Neuronal stem cell (in vitro differentiated cells): ENCODE measurements at regions not wholly inside any gene's neighbourhood (a gene's known extent, or its start where the extent isn't known, plus 50 kb on each side); places are given as distances from the start of the nearest gene placed in this dataset.

ENCODE experiments used
- DNase-seq: peaks from one replicate; pipeline ENCODE4 v3.0.0-alpha.2; 2013; ENCODE audit warnings: low spot score
- H2AFZ ChIP-seq: one replicate; pipeline ENCODE4 v1.6.1; 2013; ENCODE audit warnings: mild to moderate bottlenecking, low read length, inconsistent platforms
- H2AK5ac ChIP-seq: 2 replicates; pipeline ENCODE4 v1.6.1; 2013; ENCODE audit warnings: low read depth, mild to moderate bottlenecking, inconsistent platforms, low read length, moderate library complexity, mixed read lengths
- H2BK120ac ChIP-seq: 2 replicates; pipeline ENCODE4 v1.6.1; 2013; ENCODE audit warnings: low read depth, mild to moderate bottlenecking, inconsistent platforms, low read length, moderate library complexity, mixed read lengths
- H2BK12ac ChIP-seq: one replicate; pipeline ENCODE4 v1.6.1; 2013; ENCODE audit warnings: low read length, inconsistent platforms
- H2BK15ac ChIP-seq: 2 replicates; pipeline ENCODE4 v1.6.1; 2013; ENCODE audit warnings: mild to moderate bottlenecking, low read length, inconsistent platforms, mixed read lengths
- H2BK5ac ChIP-seq: one replicate; pipeline ENCODE4 v1.6.1; 2013; ENCODE audit warnings: inconsistent platforms, mild to moderate bottlenecking, low read length, moderate library complexity
- H3K14ac ChIP-seq: one replicate; pipeline ENCODE4 v1.6.1; 2013; ENCODE audit warnings: low read length, inconsistent platforms
- H3K18ac ChIP-seq: 2 replicates; pipeline ENCODE4 v1.6.1; 2013; ENCODE audit warnings: low read length, inconsistent platforms
- H3K23ac ChIP-seq: 2 replicates; pipeline ENCODE4 v1.6.1; 2013; ENCODE audit warnings: low read depth, mild to moderate bottlenecking, mixed read lengths, low read length, inconsistent platforms; ENCODE audit not compliant: poor library complexity
- H3K27ac ChIP-seq: replicated peaks from 3 replicates; pipeline ENCODE4 v1.5.1; 2013; ENCODE audit warnings: low read length, inconsistent platforms
- H3K27me3 ChIP-seq, 3 experiments: 2 replicates each; pipeline ENCODE4 v1.6.1; 2013; ENCODE audit warnings: low read length in 3 of 3, mild to moderate bottlenecking in 2 of 3, inconsistent platforms in 1 of 3, low read depth in 1 of 3, mixed read lengths in 1 of 3, moderate library complexity in 1 of 3; ENCODE audit not compliant: control insufficient read depth in 3 of 3, insufficient read depth in 3 of 3
- H3K36me3 ChIP-seq, 2 donors: replicated peaks in 1 of 2; 2 replicates each; pipeline ENCODE4 v1.6.1; 2013; ENCODE audit warnings: low read length in 2 of 2; ENCODE audit not compliant: control insufficient read depth in 2 of 2, insufficient read depth in 2 of 2
- H3K4ac ChIP-seq: 2 replicates; pipeline ENCODE4 v1.6.1; 2013; ENCODE audit warnings: inconsistent platforms, mild to moderate bottlenecking, low read length, moderate library complexity
- H3K4me1 ChIP-seq, 2 donors: 1 replicate in 1 of 2; 2 replicates in 1 of 2; pipeline ENCODE4 v1.6.1; 2013; ENCODE audit warnings: low read length in 2 of 2, low read depth in 1 of 2; ENCODE audit not compliant: control insufficient read depth in 2 of 2, insufficient read depth in 1 of 2
- H3K4me2 ChIP-seq: one replicate; pipeline ENCODE4 v1.6.1; 2013; ENCODE audit warnings: mild to moderate bottlenecking, low read length, inconsistent platforms; ENCODE audit not compliant: insufficient read depth, poor library complexity, severe bottlenecking
- H3K4me3 ChIP-seq, 2 donors: 2 replicates each; pipeline ENCODE4 v1.5.1; 2013; ENCODE audit warnings: low read length in 2 of 2, mild to moderate bottlenecking in 2 of 2, inconsistent platforms in 1 of 2, moderate library complexity in 1 of 2
- H3K79me1 ChIP-seq: one replicate; pipeline ENCODE4 v1.6.1; 2013; ENCODE audit warnings: low read depth, mild to moderate bottlenecking, inconsistent platforms, low read length, moderate library complexity
- H3K9ac ChIP-seq: one replicate; pipeline ENCODE4 v1.6.1; 2013; ENCODE audit warnings: mild to moderate bottlenecking, low read depth, low read length, inconsistent platforms; ENCODE audit not compliant: poor library complexity
- H3K9me3 ChIP-seq, 2 donors: replicated peaks in 1 of 2; 2 replicates each; pipeline versions ENCODE3 to v1.6.1; 2013; ENCODE audit warnings: low read length in 2 of 2, mild to moderate bottlenecking in 2 of 2, inconsistent platforms in 1 of 2, low read depth in 1 of 2, mixed read lengths in 1 of 2, moderate library complexity in 1 of 2; ENCODE audit not compliant: control insufficient read depth in 2 of 2, insufficient read depth in 1 of 2
- H4K8ac ChIP-seq: one replicate; pipeline ENCODE4 v1.6.1; 2013; ENCODE audit warnings: low read depth, mild to moderate bottlenecking, inconsistent platforms, low read length, moderate library complexity
- H4K91ac ChIP-seq: one replicate; pipeline ENCODE4 v1.6.1; 2013; ENCODE audit warnings: low read length, low read depth, mild to moderate bottlenecking, inconsistent platforms; ENCODE audit not compliant: poor library complexity
- WGBS, 2 donors: extraction: QIAGEN DNeasy Blood & Tissue Kit; methylation state at CpG; one replicate each; pipeline ENCODE4 v1.1.7; 2013; ENCODE audit warnings: missing lambda C conversion rate in 2 of 2, mixed read lengths in 1 of 2; ENCODE audit not compliant: insufficient read length in 2 of 2, insufficient replicate concordance in 1 of 2; ENCODE audit errors: extremely low coverage in 2 of 2; 5-methylcytosine and 5-hydroxymethylcytosine counted together

GRCh38 chr18:56066524-56067213 is 478.7 kb upstream of the TCF4 start:
- no CpG with 5 or more reads among the region's 2 CpGs for WGBS, 2 donors
- Histone ChIP-seq H3K4ac (no peak overlapping the region), H2BK12ac (no peak overlapping the region), H3K18ac (no peak overlapping the region), H3K27ac (no peak overlapping the region), H4K8ac (no peak overlapping the region), H2AK5ac (no peak overlapping the region), H3K14ac (no peak overlapping the region), H3K4me3 (no peak overlapping the region), H2BK15ac (no peak overlapping the region), H3K9ac (no peak overlapping the region), H2BK5ac (no peak overlapping the region), H4K91ac (no peak overlapping the region), H3K9me3 (no peaks in the 10 kb centered on the region), H3K79me1 (no peaks in the 10 kb centered on the region), H2AFZ (no peak overlapping the region), H3K36me3 (no peaks in the 10 kb centered on the region), H3K4me1 (peaks cover 2 to 4% of the 10 kb centered on the region in 2 donors), H2BK120ac (no peak overlapping the region), H3K27me3 (no peaks in the 10 kb centered on the region), H3K23ac (no peak overlapping the region), H3K4me2 (no peak overlapping the region)
- DNase-seq, result no peak

DNA sequence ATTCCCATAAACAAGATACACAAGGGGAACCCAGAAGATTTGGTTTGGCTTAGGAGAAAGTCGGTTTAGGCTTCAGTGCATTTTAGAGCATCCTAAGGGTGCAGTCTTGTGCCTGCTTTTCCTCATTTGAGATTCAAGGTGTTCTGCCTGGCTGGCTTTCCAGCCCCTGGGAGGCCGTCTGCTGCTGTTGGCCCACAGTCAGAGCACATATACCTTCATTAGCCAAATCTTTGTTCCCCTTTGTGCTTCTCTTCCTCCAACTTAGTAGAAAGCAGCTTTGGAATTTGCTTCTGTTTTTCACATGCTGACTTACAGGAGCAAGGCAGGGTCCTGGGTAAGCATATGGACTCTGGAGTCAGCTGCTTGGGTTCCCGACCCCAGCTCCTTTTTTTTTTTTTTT is 477.1 kb upstream of the TCF4 start:
- no peak overlapping the region for H2AFZ ChIP-seq
- H4K91ac ChIP-seq, result no peak overlapping the region
- H3K18ac ChIP-seq, result no peak overlapping the region
- no peak overlapping the region for H3K14ac ChIP-seq
- no peak for DNase-seq
- no peaks in the 10 kb centered on the region for H3K9me3 ChIP-seq
- H3K27ac ChIP-seq, result no peak overlapping the region
- peaks cover 4 to 5% of the 10 kb centered on the region in 2 donors for H3K4me1 ChIP-seq
- H2BK15ac ChIP-seq, result no peak overlapping the region
- H3K4ac ChIP-seq, result no peak overlapping the region
- H2BK120ac ChIP-seq, result no peak overlapping the region
- no CpG with 5 or more reads among the region's 3 CpGs for WGBS, 2 donors
- H3K27me3 ChIP-seq, result no peaks in the 10 kb centered on the region
- H3K36me3 ChIP-seq, result no peaks in the 10 kb centered on the region
- no peak overlapping the region for H2BK12ac ChIP-seq
- no peak overlapping the region for H3K23ac ChIP-seq
- no peaks in the 10 kb centered on the region for H3K79me1 ChIP-seq
- no peak overlapping the region for H4K8ac ChIP-seq
- H2AK5ac ChIP-seq, result no peak overlapping the region
- no peak overlapping the region for H3K9ac ChIP-seq
- no peak overlapping the region for H3K4me2 ChIP-seq
- no peak overlapping the region for H2BK5ac ChIP-seq
- H3K4me3 ChIP-seq, result no peak overlapping the region

DNA sequence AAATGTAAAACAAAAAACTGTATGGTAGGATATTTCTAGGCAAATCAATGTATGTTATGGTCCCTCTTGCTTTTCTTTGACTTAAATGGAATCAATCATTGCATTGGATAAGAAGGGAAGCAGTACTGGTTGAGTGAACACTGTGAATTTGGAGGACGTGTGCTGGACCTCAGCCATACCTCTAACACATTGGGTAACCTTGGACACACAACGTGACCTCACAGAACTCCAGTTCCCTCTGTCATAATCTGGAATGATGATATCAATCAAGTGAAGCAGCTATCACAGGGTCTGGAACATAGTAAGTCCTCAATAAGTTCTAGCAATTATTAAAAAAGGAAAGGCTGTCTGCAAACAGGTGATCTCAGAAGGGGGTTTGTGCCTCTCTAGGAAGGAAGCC is 474.9 kb upstream of the TCF4 start:
- Histone ChIP-seq H3K9me3 (no peaks in the 10 kb centered on the region), H2AFZ (no peak overlapping the region), H3K4ac (no peak overlapping the region), H4K91ac (no peak overlapping the region), H3K9ac (no peak overlapping the region), H3K27ac (no peak overlapping the region), H3K14ac (no peak overlapping the region), H3K27me3 (no peaks in the 10 kb centered on the region), H3K23ac (no peak overlapping the region), H3K18ac (no peak overlapping the region), H2BK5ac (no peak overlapping the region), H3K36me3 (no peaks in the 10 kb centered on the region), H3K4me3 (no peak overlapping the region), H2BK15ac (no peak overlapping the region), H4K8ac (no peak overlapping the region), H3K4me2 (no peak overlapping the region), H2BK120ac (no peak overlapping the region), H3K79me1 (no peaks in the 10 kb centered on the region), H2BK12ac (no peak overlapping the region), H3K4me1 (peaks cover 4 to 5% of the 10 kb centered on the region in 2 donors), H2AK5ac (no peak overlapping the region)
- no CpG with 5 or more reads among the region's 2 CpGs for WGBS, 2 donors
- no peak for DNase-seq

- Histone ChIP-seq H3K14ac (no peak overlapping the region), H2BK5ac (no peak overlapping the region), H3K79me1 (no peaks in the 10 kb centered on the region), H3K4me2 (no peak overlapping the region), H3K4me3 (no peak overlapping the region), H2BK15ac (no peak overlapping the region), H2BK12ac (no peak overlapping the region), H2AK5ac (no peak overlapping the region), H3K18ac (no peak overlapping the region), H2BK120ac (no peak overlapping the region), H2AFZ (peak overlapping the region; percentile 24), H3K9ac (no peak overlapping the region), H3K27me3 (no peaks in the 10 kb centered on the region), H3K23ac (no peak overlapping the region), H3K4me1 (peaks cover 0 to 5% of the 10 kb centered on the region in 2 donors), H4K8ac (no peak overlapping the region), H3K4ac (no peak overlapping the region), H3K36me3 (no peaks in the 10 kb centered on the region), H3K27ac (no peak overlapping the region), H4K91ac (no peak overlapping the region), H3K9me3 (no peaks in the 10 kb centered on the region)
- WGBS, 2 donors, result no CpG with 5 or more reads among the region's 2 CpGs
- DNase-seq, result no peak
Measured at GRCh38 chr18:56060967-56061541, 473.1 kb upstream of the TCF4 start.
